HG03159 (cell line): ENCODE measurements at regions not wholly inside any gene's neighbourhood (a gene's known extent, or its start where the extent isn't known, plus 50 kb on each side); places are given as distances from the start of the nearest gene placed in this dataset.
"Not testable (repeated sequence)": the region's sequence is repeated elsewhere in the genome, so short reads cannot be mapped to it uniquely, and the experiment has no call there.

Source experiments
- ATAC-seq: cut with Tn5 transposase; IDR thresholded peaks from one replicate; pipeline ENCODE4 v1.9.1; 2021; ENCODE audit warnings: mild to moderate bottlenecking, moderate library complexity; ENCODE audit not compliant: unreplicated experiment

DNA sequence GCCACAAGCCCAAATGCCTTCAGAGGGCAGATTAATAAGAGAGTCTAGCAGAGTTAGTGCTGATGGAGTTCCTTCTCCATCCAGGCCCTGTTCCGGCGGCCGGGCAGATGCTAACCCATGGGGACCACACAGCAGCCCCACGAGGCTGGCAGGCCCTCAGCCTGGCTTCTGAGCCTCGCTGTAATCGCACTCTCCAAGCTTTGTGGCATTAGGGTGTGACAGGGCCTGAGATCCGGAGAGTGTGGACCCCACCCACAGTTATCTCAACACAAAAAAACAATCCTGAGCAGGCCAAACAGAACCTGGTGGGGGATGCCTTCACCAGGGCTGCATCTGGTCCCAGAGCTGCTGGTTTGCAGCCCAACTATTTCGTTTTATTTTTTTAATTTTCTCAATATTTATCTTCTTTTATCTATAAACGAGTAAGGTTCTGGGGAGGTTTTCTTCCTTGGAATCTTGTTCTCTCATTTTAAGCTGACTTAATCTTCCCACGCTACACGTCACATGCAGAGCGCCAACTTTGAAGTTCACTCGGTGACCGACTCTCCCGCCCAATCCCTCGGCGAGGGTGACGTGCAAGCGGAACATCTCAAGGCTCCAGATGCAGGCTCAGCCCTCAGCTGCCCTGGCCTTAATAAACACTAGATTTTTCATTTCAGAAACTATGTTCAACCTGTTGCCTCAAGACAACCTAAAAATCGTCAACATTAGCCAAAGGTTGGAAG is 372.4 kb downstream of the BCL2L11 start:
- ATAC-seq: not testable (repeated sequence)

DNA sequence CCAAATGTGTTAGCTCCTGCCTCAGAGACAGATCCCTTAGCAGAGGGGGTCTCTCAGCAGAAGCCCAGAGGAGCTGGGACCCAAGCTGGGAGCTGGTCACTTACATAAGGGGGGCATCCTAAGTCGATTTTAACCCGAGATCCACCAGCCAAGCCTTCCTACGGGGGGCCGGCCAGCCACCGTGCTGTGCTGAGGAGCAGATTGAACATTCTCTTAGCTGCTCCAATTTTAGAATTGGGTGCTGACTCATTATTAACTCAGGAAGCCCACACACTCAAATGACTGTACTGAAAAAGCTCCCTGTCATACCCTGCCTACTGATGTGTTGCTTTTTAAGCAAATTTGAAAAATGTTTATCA is 373.0 kb downstream of the BCL2L11 start:
- ATAC-seq: peak; percentile 79

- ATAC-seq: not testable (repeated sequence)
Observed at GRCh38 chr2:111494288-111494980, 373.7 kb downstream of the BCL2L11 start.

GRCh38 chr2:111494981-111495315 is 374.2 kb downstream of the BCL2L11 start:
- ATAC-seq: peak; percentile 44

DNA sequence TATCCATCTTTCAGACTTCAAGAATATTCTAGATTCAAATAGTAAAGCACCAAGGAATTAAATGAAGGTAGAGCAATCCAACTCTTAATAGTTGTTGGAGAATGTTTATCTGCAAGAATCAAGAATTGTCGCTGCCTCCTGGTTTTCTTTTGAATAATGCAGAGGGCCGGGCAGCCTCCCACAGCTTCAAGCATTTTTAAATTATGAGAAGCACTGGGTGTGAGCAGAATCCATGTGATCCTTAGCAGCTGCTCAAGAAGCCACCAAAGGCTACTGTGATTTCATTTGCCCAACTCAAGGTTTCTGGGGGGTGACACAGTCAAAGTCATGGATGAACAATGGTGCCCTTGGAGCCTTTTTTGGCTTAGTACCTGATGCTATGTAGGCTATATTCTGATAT is 374.9 kb downstream of the BCL2L11 start:
- ATAC-seq: not testable (repeated sequence)

- not testable (repeated sequence) for ATAC-seq
Observed at GRCh38 chr2:111496176-111496575, 375.5 kb downstream of the BCL2L11 start.

DNA sequence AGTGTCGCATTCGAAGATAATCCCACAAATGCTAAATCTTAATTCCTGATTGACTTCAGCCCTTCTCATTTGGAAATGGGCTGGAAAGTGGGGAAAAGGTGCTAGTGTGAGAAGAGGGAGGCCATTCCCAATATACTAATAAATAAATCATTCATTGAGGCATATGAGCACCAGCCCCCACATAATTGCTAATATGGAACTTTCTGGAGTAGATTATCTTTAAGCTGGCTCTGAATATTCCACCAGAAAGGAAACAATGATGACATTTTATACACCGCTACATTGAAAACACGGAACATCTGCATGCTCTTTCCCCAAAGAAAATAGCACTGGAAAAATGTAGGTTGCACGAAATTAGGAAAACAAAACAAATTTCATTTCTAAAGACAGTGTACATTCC is 376.1 kb downstream of the BCL2L11 start:
- not testable (repeated sequence) for ATAC-seq

- not testable (repeated sequence) for ATAC-seq
Observed at GRCh38 chr2:111497270-111497669, 376.6 kb downstream of the BCL2L11 start.

GRCh38 chr2:111500536-111501062 is 379.9 kb downstream of the BCL2L11 start:
- not testable (repeated sequence) for ATAC-seq

DNA sequence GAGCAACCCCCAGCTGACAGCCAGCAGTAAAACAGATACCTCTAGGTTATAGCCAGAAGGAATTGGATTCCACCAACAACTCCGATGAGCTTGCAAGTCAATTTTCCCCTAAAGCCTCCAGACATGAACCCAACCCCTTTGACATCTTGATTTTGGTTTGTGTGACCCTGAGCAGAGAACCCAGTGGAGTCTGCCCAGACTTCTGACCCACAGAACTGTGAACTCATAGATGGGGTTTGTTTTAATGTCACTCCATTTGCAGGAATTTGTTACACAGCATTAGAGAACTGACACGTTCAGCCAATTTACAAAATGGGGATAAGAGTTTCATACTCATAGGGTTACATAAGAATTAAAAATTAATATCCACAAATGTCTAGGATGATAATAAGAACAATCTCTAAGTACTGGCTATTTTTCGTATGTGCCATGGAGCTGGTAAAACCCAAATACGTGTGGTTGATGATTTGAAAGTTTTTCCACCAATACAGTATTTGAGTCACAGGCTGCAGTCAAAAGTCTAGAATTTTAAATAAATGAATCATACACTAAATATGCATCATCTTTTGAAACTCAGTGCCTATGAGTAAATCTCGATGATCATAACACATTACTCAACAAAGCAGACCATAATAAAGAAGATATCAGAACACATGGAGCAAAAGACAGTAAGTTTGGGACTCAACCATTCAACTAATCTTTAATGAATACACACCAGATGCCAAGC is 380.0 kb downstream of the ANAPC1 start:
- not testable (repeated sequence) for ATAC-seq

DNA sequence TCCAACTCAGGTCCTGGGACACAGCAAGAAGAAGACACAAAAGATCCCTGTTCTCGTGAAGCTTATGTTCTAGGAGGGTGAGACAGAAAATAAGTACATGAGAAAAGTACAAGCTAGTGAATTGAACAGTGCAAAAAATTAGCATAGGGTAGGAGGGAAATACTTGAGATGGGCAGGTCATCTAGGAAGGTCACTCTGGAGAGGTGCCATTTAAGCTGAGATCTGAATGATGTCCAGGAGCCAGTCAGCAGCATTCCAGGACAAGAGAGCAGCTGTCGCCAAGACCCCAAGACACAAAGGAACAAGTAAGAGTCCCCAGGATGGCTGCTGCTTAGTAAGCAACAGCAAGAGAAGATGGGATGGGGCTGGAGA is 379.4 kb downstream of the ANAPC1 start:
- ATAC-seq: not testable (repeated sequence)

DNA sequence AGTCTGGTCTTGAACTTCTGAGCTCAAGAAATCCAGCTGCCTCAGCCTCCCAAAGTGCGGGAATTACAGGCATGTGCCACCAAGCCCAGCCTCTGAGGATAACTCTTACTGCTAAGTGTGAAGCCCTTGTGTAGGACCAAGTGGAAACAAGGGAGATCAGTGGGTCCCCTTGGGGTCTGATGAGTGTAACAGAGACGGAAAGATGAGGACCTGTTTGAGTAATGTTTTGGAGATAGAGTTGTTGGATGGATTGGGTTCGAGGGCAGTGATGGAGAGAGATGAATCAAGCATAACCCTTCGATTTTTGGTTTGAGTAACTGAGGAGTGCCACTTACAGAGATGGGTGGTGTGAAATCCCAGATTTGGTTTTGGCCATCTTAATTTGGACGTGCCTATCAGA is 378.7 kb downstream of the ANAPC1 start:
- not testable (repeated sequence) for ATAC-seq

GRCh38 chr2:111506936-111507335 is 377.1 kb downstream of the ANAPC1 start:
- ATAC-seq: peak; percentile 93

- not testable (repeated sequence) for ATAC-seq
Observed at GRCh38 chr2:111509225-111509869, 374.6 kb downstream of the ANAPC1 start.

DNA sequence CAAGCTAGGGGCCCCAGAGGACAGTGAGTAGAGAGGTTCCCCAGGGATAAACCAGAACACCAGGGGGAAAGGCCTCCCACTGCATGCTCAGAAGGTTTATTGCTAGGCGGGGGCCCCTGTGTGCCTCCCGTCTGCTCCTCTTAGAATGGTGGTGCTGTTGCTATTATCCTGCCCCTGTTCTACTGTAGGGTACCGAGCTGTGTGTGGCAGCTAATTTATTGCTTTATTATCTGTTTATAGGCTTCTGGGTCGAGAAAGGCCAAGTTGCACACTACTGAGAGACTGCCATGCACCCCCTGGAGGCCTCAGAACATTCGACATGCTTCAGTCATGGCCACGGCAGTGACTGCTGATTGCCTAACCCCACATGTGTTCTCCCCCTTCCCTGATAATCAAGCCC is 373.6 kb downstream of the ANAPC1 start:
- ATAC-seq: not testable (repeated sequence)

DNA sequence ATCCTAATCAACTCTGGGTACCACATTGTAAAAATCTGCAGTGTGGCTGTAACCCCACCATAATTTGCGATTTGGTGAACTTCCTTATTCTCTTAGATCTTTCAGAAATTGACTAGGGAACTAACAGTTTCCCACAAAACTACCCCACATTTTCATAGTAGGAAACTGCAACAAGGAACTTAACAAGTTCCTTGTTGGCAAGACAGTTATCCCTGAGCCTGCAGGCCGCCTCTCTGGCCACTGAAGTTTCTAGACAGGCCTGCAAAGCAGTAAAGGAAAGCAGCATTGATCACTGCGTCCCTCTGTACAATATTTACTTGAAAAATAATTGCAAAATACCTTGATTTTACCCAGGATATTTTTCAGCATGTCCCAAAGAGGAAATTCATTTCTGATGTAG is 372.9 kb downstream of the ANAPC1 start:
- ATAC-seq: not testable (repeated sequence)

GRCh38 chr2:111512378-111512777 is 371.6 kb downstream of the ANAPC1 start:
- not testable (repeated sequence) for ATAC-seq

- not testable (repeated sequence) for ATAC-seq
Observed at GRCh38 chr2:111514138-111514537, 369.9 kb downstream of the ANAPC1 start.

GRCh38 chr2:111517050-111517720 is 366.8 kb downstream of the ANAPC1 start:
- not testable (repeated sequence) for ATAC-seq

DNA sequence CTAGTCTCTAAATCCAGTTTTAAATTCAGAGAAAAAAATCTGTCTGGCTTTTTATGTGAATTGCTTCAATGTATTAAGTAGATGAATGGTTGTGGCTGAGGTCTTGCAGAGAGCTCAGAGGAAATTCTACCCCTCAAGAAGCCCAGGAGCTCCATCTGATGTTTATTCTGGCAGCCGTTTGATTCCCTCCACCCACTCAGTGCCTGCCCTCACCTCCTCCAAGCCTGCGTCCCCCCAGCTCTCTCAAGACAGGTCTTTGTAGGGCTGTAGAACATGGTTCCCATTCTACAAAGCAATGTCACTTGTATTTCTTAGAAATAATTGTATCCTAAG is 366.3 kb downstream of the ANAPC1 start:
- ATAC-seq: not testable (repeated sequence)

DNA sequence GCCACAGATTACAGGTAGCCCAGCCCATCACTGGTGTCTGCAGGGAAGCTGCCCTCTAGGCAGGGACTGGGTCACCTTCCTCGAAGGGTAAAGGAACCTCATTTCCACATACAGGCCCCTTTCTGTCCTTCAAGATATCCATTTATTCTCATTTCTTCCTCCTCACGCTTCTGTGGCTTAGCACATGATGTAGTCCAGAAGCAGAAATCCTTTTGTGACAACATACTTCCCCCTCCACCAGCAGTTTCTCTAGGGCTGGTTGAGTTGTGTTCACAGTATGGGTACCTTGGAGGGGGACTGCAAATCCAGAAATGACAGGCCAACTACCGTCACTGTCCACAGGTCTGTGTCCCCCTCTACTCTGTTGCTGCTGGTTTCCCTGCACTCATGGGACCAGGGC is 364.9 kb downstream of the ANAPC1 start:
- no peak for ATAC-seq
